ENCODE measurements at regions not wholly inside any gene's neighbourhood (a gene's known extent, or its start where the extent isn't known, plus 50 kb on each side); places are given as distances from the start of the nearest gene placed in this dataset.

DNA sequence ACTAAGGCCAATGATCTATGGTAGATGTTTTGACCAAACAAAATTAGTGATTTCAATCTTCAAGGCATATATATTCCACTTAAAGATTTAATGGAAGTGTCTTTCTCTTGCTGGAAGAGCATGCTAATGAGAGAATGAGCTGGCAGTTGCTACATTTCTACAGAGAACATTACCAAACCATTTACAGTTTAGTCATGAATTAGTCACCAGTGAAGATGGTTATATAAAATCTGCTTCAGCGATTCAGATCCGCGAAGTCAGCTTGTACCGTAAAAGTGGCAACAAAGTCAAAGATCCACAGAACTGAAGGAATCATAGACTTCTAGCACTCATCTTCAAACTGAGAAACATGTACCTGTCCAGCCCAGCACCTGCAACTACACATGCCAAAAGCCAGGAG is 156.3 kb downstream of the SLITRK5 start:
- no peak for DNase-seq
- H3K4me1 ChIP-seq: no peaks in the 10 kb centered on the region
- intact Hi-C loops (cut with DNase I): no loop called here
- H3K4me3 ChIP-seq: no peak overlapping the region
- H3K9me3 ChIP-seq: no peaks in the 10 kb centered on the region
- H3K27ac ChIP-seq: no peak overlapping the region
- H3K27me3 ChIP-seq: no peaks in the 10 kb centered on the region
- WGBS, 2 donors: 92 to 94% methylated on average over 4 of the region's 4 CpGs
- TF ChIP-seq, protein P1, sequence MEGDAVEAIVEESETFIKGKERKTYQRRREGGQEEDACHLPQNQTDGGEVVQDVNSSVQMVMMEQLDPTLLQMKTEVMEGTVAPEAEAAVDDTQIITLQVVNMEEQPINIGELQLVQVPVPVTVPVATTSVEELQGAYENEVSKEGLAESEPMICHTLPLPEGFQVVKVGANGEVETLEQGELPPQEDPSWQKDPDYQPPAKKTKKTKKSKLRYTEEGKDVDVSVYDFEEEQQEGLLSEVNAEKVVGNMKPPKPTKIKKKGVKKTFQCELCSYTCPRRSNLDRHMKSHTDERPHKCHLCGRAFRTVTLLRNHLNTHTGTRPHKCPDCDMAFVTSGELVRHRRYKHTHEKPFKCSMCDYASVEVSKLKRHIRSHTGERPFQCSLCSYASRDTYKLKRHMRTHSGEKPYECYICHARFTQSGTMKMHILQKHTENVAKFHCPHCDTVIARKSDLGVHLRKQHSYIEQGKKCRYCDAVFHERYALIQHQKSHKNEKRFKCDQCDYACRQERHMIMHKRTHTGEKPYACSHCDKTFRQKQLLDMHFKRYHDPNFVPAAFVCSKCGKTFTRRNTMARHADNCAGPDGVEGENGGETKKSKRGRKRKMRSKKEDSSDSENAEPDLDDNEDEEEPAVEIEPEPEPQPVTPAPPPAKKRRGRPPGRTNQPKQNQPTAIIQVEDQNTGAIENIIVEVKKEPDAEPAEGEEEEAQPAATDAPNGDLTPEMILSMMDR (IDR thresholded peaks at IDR 0.05): no peak
- no peak for TF ChIP-seq POLR2AphosphoS5 (IDR thresholded peaks at IDR 0.05)
- TF ChIP-seq EP300 (IDR thresholded peaks at IDR 0.05): no peak
- no peaks in the 10 kb centered on the region for H3K36me3 ChIP-seq

DNA sequence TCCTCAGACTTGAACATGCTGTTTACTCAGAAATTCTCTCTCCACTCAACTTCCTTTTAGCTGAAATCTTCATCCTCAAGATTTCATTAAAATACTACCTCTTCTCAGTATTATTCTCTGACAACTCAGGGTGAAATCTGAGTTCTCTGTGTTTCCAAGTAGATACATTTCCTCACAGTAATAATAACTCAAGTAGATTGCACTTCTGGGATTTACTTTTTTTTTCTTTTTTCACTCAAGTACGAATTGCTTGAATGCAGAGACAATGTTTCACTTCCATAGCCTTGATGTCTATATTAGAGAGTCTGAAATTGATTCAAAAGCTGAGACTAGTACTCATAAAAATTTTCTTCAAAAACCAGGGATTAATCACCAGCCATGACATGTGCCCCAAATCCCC is 166.4 kb downstream of the SLITRK5 start:
- WGBS, 2 donors: 36 to 55% methylated on average over 1 of the region's 1 CpG
- Histone ChIP-seq H3K4me3 (no peak overlapping the region), H3K27ac (no peak overlapping the region), H3K9me3 (no peaks in the 10 kb centered on the region), H3K4me1 (no peaks in the 10 kb centered on the region), H3K36me3 (no peaks in the 10 kb centered on the region), H3K27me3 (no peaks in the 10 kb centered on the region)
- no peak for DNase-seq
- intact Hi-C loops (cut with DNase I): no loop called here
- TF ChIP-seq, protein P1 (IDR thresholded peaks at IDR 0.05): no peak
- no peak for TF ChIP-seq EP300 (IDR thresholded peaks at IDR 0.05)
- TF ChIP-seq POLR2AphosphoS5 (IDR thresholded peaks at IDR 0.05): no peak
- no peak for TF ChIP-seq POLR2A (IDR thresholded peaks at IDR 0.05)

DNA sequence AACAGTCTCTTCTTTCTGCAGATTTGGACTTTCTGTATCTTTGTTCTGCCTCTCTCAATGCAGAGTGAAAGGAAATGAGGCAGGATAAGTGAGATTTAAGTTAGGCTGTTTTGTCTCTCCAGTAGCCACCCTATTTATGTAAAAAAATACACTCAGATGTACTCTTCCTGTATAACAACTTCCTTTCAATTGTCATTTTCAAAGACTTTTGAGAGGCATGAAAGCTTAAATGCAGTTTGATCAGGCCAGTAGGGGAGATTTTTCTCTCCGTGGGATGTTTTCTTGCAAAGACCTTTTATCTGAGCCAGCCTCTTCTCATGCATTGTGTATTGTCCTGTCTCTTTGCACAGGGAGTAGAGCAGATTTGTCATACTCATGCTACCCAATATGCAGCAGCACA is 166.8 kb downstream of the SLITRK5 start:
- 57 to 73% methylated on average over 1 of the region's 1 CpG for WGBS, 2 donors
- TF ChIP-seq POLR2A (IDR thresholded peaks at IDR 0.05): no peak
- TF ChIP-seq, protein P1 (IDR thresholded peaks at IDR 0.05): no peak
- TF ChIP-seq EP300 (IDR thresholded peaks at IDR 0.05): no peak
- no peak for TF ChIP-seq POLR2AphosphoS5 (IDR thresholded peaks at IDR 0.05)
- no peak for DNase-seq
- Histone ChIP-seq H3K4me1 (no peaks in the 10 kb centered on the region), H3K9me3 (no peaks in the 10 kb centered on the region), H3K36me3 (no peaks in the 10 kb centered on the region), H3K27ac (no peak overlapping the region), H3K27me3 (no peaks in the 10 kb centered on the region), H3K4me3 (no peak overlapping the region)
- intact Hi-C loops (cut with DNase I): no loop called here

DNA sequence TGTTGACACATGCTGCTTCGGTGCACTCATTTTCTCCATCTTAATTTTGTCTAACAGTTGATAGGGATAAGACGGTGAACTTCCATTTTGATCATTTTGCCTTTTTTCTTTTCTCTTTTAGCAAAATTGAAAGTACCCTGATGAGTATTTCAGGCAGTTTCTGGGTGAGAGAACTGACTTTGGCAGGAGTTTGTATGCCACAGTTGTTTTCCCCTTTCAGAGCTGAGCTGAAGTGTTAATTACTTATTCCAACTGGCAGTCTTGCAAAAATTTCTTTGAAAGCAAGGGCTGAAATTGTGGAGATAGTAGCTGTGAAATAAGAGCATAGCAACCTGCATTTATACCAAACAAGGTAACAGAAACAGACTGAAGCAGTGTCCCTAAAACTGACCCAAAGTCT is 180.2 kb downstream of the SLITRK5 start:
- Histone ChIP-seq H3K4me3 (no peak overlapping the region), H3K27ac (no peak overlapping the region), H3K4me1 (no peaks in the 10 kb centered on the region), H3K36me3 (no peaks in the 10 kb centered on the region), H3K27me3 (no peaks in the 10 kb centered on the region), H3K9me3 (peaks cover 0 to 7% (median 0%) of the 10 kb centered on the region in 4 donors)
- DNase-seq: no peak
- WGBS, 2 donors: 92 to 93% methylated on average over 2 of the region's 2 CpGs
- intact Hi-C loops (cut with DNase I): no loop called here
- TF ChIP-seq, protein P1 (IDR thresholded peaks at IDR 0.05): no peak
- TF ChIP-seq POLR2A (IDR thresholded peaks at IDR 0.05): no peak
- TF ChIP-seq POLR2AphosphoS5 (IDR thresholded peaks at IDR 0.05): no peak
- no peak for TF ChIP-seq EP300 (IDR thresholded peaks at IDR 0.05)

DNA sequence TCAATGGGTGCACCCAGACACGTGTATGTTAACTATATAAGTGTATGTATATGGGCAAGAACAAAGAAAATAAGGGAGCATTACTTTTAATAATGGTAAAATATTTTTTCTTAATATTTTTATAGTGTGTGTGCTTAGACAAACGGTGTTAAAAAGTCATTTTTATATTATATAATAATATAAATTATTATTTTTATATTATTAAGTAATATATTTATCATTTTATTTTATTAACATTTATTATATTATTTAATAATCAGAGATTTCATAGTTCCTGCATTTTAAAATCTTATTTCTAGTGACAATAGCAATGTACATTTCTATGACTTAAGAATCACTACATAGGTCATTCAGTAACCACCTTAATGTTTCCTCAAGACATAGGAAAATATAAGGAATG is 184.4 kb downstream of the SLITRK5 start:
- H3K9me3 ChIP-seq: peaks cover 0 to 7% (median 0%) of the 10 kb centered on the region in 4 donors
- H3K27ac ChIP-seq: no peak overlapping the region
- H3K4me1 ChIP-seq: no peaks in the 10 kb centered on the region
- intact Hi-C loops (cut with DNase I): no loop called here
- WGBS, 2 donors: 36 to 61% methylated on average over 2 of the region's 2 CpGs
- no peak for DNase-seq
- H3K4me3 ChIP-seq: no peak overlapping the region
- TF ChIP-seq, protein P1 (IDR thresholded peaks at IDR 0.05): no peak
- TF ChIP-seq POLR2A (IDR thresholded peaks at IDR 0.05) (no peak), POLR2AphosphoS5 (IDR thresholded peaks at IDR 0.05) (no peak), EP300 (IDR thresholded peaks at IDR 0.05) (no peak)
- H3K36me3 ChIP-seq: no peaks in the 10 kb centered on the region
- H3K27me3 ChIP-seq: no peaks in the 10 kb centered on the region

Measured in sigmoid colon (tissue), 6 donors.